COLO668 (cell line): ENCODE measurements at regions not wholly inside any gene's neighbourhood (a gene's known extent, or its start where the extent isn't known, plus 50 kb on each side); places are given as distances from the start of the nearest gene placed in this dataset.

Experiments used
- DNase-seq: peaks from one replicate; lab custom pipeline; 2025; ENCODE audit not compliant: unreplicated experiment; lab: John Stamatoyannopoulos, UW

- no peak for DNase-seq
Measured at GRCh38 chrX:109926743-109927662, 75.9 kb upstream of the TMEM164 start.

GRCh38 chrX:109927663-109928273 lies 75.1 kb upstream of the TMEM164 start:
- DNase-seq: no peak

GRCh38 chrX:109928596-109929335 lies 74.1 kb upstream of the TMEM164 start:
- DNase-seq: no peak

- no peak for DNase-seq
Measured at GRCh38 chrX:109931677-109932076, 71.2 kb upstream of the TMEM164 start.

GRCh38 chrX:109934434-109934833 lies 68.5 kb upstream of the TMEM164 start:
- DNase-seq: no peak

GRCh38 chrX:109934935-109935334 lies 68.0 kb upstream of the TMEM164 start:
- DNase-seq: no peak

GRCh38 chrX:109936114-109936513 lies 66.8 kb upstream of the TMEM164 start:
- DNase-seq: no peak

- DNase-seq: no peak
Measured at GRCh38 chrX:109936598-109936997, 66.3 kb upstream of the TMEM164 start.

- DNase-seq: no peak
Measured at GRCh38 chrX:109939498-109939897, 63.4 kb upstream of the TMEM164 start.

GRCh38 chrX:109940411-109940810 lies 62.5 kb upstream of the TMEM164 start:
- DNase-seq: no peak

- DNase-seq: no peak
Measured at GRCh38 chrX:109943092-109943739, 59.7 kb upstream of the TMEM164 start.

GRCh38 chrX:109943740-109944092 lies 59.2 kb upstream of the TMEM164 start:
- DNase-seq: no peak

- DNase-seq: no peak
Measured at GRCh38 chrX:109952050-109952449, 50.9 kb upstream of the TMEM164 start.

GRCh38 chrX:109952985-109953905 lies 49.7 kb upstream of the TMEM164 start:
- no peak for DNase-seq
